ENCODE measurements at regions not wholly inside any gene's neighbourhood (a gene's known extent, or its start where the extent isn't known, plus 50 kb on each side); places are given as distances from the start of the nearest gene placed in this dataset.

- Histone ChIP-seq H3K9me3 (peaks cover 0 to 3% (median 0%) of the 10 kb centered on the region in 4 donors), H3K4me3 (no peak overlapping the region), H3K27me3 (no peaks in the 10 kb centered on the region), H3K36me3 (no peaks in the 10 kb centered on the region), H3K4me1 (no peaks in the 10 kb centered on the region), H3K27ac (no peak overlapping the region)
- no peak for DNase-seq
- no peak for FAIRE-seq
- intact Hi-C loops (cut with DNase I): no loop called here
- 82 to 89% methylated on average over 8 of the region's 8 CpGs for WGBS, 2 donors
- TF ChIP-seq CTCF (IDR thresholded peaks at IDR 0.05): no peak
- no peak for ATAC-seq
Measured at GRCh38 chr16:63995025-63995424, 1126.8 kb downstream of the CDH11 start.

DNA sequence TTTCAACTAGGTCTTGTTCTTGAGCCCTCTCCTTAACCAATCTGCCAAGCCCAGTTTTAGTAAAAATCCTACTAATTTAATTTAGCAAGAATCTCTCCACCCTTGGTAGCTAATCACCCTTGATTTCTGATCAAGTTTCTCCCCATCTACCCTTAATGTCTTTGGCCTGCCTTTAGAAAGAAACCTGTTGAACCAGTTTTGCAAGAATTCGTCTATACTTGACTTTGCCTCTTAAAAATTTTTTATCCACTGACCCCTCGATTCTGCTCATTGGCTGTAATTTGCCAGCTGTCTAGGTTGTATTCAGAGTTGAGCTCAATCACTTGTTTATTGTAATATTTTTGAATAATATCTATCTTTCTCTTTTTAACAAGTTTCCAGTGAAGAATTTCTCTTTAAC, 1138.5 kb downstream of the CDH11 start:
- intact Hi-C loops (cut with DNase I): no loop called here
- WGBS, 2 donors: 6 to 13% methylated on average over 2 of the region's 2 CpGs
- DNase-seq: no peak

DNA sequence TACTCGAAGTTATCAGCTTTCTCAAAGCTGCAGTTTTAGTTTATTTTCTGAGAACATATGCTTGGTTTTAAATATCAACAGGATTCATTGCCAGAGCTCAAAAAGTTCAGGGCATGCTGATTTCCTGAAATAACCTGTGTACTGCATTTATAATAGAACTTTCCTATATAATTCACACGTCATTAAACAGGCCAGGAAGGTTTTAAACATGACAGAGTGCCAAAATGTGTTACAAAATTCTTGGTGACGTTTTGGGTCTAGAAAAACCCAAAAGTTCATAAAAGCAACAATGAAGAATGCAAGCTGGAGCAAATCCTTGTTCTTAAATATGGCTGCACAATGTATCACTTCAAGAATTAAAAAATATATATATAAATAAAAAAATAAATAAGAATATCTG, 1139.1 kb downstream of the CDH11 start:
- Histone ChIP-seq H3K27ac (no peak overlapping the region), H3K27me3 (no peaks in the 10 kb centered on the region), H3K4me3 (no peak overlapping the region), H3K4me1 (peaks cover 0 to 7% (median 0%) of the 10 kb centered on the region in 3 donors), H3K36me3 (no peaks in the 10 kb centered on the region), H3K9me3 (no peaks in the 10 kb centered on the region)
- FAIRE-seq (no peak), ATAC-seq (no peak), DNase-seq (no peak)
- intact Hi-C loops (cut with DNase I): no loop called here
- TF ChIP-seq CTCF (IDR thresholded peaks at IDR 0.05): no peak
- 50 to 60% methylated on average over 3 of the region's 3 CpGs for WGBS, 2 donors

More for the DNA sequence above, 1138.5 kb downstream of the CDH11 start:
- Histone ChIP-seq H3K27me3 (no peaks in the 10 kb centered on the region), H3K9me3 (no peaks in the 10 kb centered on the region), H3K27ac (no peak overlapping the region), H3K4me3 (no peak overlapping the region), H3K4me1 (peaks cover 0 to 7% (median 0%) of the 10 kb centered on the region in 3 donors), H3K36me3 (no peaks in the 10 kb centered on the region)
- ATAC-seq (peak in 3 of 4 donors; percentile 34 to 56 (median 55)), FAIRE-seq (no peak)
- no peak for TF ChIP-seq CTCF (IDR thresholded peaks at IDR 0.05)

DNA sequence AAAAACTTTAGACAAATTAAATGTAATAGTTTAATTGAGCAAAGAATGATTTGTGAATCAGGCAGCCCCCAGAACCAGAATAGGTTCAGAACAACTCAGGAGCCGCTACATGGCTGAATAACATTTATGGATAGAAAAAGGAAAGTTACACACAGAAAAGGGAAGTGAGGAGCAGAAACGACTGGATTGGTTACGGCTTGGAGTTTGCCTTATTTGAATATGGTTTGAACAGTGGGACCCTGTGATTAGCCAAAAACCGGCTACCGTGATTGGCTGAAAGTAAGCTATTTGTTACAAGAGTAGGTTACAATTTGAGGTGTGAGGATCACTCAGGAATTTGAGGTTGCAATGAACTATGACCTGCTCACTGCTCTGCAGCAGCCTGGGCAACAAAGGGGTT, 1139.8 kb downstream of the CDH11 start:
- intact Hi-C loops (cut with DNase I): no loop called here
- 82 to 85% methylated on average over 5 of the region's 5 CpGs for WGBS, 2 donors
- no peaks in the 10 kb centered on the region for H3K9me3 ChIP-seq
- FAIRE-seq: no peak
- H3K36me3 ChIP-seq: no peaks in the 10 kb centered on the region
- no peak for DNase-seq
- TF ChIP-seq CTCF (IDR thresholded peaks at IDR 0.05): no peak
- no peak for ATAC-seq
- H3K27ac ChIP-seq: no peak overlapping the region
- H3K4me3 ChIP-seq: no peak overlapping the region
- H3K27me3 ChIP-seq: no peaks in the 10 kb centered on the region
- peaks cover 0 to 7% (median 0%) of the 10 kb centered on the region in 3 donors for H3K4me1 ChIP-seq

- TF ChIP-seq CTCF (IDR thresholded peaks at IDR 0.05): no peak
- FAIRE-seq: no peak
- intact Hi-C loops (cut with DNase I): no loop called here
- peaks cover 0 to 7% (median 0%) of the 10 kb centered on the region in 3 donors for H3K4me1 ChIP-seq
- DNase-seq: no peak
- H3K4me3 ChIP-seq: no peak overlapping the region
- no peaks in the 10 kb centered on the region for H3K9me3 ChIP-seq
- no peak for ATAC-seq
- no peaks in the 10 kb centered on the region for H3K36me3 ChIP-seq
- H3K27me3 ChIP-seq: no peaks in the 10 kb centered on the region
- H3K27ac ChIP-seq: no peak overlapping the region
- WGBS, 2 donors: 47% methylated on average over 2 of the region's 2 CpGs
Measured at GRCh38 chr16:63981639-63982038, 1140.2 kb downstream of the CDH11 start.

All from pancreas (tissue), 10 donors.